GM13977 (cell line): ENCODE measurements at regions not wholly inside any gene's neighbourhood (a gene's known extent, or its start where the extent isn't known, plus 50 kb on each side); places are given as distances from the start of the nearest gene placed in this dataset.

ENCODE experiments used
- DNase-seq: peaks from one replicate; pipeline ENCODE4 v3.0.0; 2012; ENCODE audit warnings: low spot score
- in situ Hi-C: fragments of 300-500 bp; cut with MboI; formaldehyde crosslinking; loops from one replicate; pipeline ENCODE4 v1.12.0; 2022; ENCODE audit warnings: low sequenced_read_pairs, low pct_unique_long_range_greater_than_20kb, mixed read lengths, inconsistent platforms; ENCODE audit not compliant: unreplicated experiment
- TF ChIP-seq, protein P1 (sequence below): IDR thresholded peaks from 2 replicates; pipeline ENCODE4 v1.5.1; 2012; ENCODE audit warnings: mild to moderate bottlenecking, control low read depth; ENCODE audit not compliant: insufficient read depth; ENCODE audit errors: extremely low read depth, missing control alignments

DNA sequence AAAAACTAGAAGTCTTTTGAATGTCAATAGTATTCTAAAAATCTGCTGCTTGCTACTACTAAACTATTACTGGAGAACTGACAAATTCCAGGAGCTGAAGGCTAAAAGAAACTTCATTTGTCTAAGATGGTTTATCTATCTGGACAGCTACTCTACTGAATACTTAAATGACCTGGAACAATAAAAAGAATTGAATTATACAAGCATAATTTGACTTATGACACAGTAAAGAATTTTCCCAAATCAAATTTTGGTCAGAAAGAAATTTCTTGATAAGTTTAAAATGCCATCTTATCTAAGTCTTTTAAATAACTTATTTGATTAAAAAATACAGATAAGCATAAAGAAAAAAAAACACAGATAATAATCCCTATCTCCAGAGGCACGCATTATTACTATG lies 80.2 kb upstream of the ITGA4 start:
- TF ChIP-seq, protein P1, sequence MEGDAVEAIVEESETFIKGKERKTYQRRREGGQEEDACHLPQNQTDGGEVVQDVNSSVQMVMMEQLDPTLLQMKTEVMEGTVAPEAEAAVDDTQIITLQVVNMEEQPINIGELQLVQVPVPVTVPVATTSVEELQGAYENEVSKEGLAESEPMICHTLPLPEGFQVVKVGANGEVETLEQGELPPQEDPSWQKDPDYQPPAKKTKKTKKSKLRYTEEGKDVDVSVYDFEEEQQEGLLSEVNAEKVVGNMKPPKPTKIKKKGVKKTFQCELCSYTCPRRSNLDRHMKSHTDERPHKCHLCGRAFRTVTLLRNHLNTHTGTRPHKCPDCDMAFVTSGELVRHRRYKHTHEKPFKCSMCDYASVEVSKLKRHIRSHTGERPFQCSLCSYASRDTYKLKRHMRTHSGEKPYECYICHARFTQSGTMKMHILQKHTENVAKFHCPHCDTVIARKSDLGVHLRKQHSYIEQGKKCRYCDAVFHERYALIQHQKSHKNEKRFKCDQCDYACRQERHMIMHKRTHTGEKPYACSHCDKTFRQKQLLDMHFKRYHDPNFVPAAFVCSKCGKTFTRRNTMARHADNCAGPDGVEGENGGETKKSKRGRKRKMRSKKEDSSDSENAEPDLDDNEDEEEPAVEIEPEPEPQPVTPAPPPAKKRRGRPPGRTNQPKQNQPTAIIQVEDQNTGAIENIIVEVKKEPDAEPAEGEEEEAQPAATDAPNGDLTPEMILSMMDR, result no peak
- no peak for DNase-seq
- in situ Hi-C loops, result no loop called here

DNA sequence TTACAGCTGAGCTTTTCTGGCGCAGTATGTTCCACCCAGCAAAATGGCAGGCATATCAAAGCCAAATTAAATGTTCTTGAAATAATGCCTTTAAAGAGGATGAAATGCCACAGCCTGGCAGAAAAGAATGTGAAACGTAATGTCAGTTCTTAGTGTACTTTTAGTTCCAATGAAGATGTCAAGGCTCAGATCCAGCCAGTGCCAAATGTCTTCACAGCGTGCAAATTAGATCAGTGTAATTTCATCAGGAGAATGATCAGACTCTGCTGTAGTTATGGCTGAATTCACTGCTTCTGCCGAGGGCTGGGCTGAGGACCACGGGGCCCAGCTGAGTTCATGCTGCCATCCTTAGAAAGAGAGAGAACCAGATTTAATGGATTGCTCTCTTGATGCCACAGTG lies 78.7 kb upstream of the ITGA4 start:
- DNase-seq, result no peak
- in situ Hi-C loops, result no loop called here

DNA sequence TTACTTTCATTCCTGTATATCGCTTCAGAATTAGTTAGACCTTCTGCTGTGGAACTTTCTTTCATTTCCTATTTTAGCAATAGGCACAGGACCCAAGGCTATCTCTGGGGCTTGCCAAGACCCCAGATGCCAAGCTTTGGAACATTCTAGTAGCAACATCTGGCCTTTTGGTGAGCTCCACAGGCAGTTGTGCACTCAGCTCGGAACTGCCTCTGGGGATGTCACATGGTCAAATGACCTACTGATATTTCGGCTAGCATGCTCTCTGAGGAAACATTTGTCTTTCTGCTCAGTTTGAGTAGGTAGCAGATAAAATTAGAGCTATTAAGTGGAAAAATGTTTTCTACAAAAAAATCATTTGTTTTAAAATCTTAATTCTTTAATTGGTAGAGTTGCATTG lies 76.6 kb upstream of the ITGA4 start:
- no peak for DNase-seq
- in situ Hi-C loops, result no loop called here
- TF ChIP-seq, protein P1, result no peak

More for the DNA sequence above, 78.7 kb upstream of the ITGA4 start:
- TF ChIP-seq, protein P1, result no peak

DNA sequence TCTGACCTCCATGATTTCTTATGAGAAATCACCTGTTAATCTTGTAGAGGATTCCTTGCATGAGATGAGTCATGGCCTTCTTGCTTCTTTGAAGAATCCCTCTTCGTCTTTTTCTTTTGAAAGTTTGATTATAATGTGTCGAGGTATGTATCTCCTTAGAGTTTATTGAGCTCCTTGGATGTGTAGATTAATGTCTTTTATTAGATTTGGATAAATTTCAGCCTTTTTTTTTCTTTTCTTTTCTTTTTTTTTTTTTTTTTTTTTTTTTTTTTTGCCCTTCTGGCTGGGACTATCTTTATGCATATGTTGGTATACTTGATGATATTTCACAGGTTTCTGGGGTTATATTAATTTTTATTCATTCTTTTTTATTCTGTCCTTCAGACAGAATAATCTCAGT lies 72.3 kb upstream of the ITGA4 start:
- TF ChIP-seq, protein P1, result no peak
- in situ Hi-C loops, result no loop called here
- DNase-seq, result no peak

DNA sequence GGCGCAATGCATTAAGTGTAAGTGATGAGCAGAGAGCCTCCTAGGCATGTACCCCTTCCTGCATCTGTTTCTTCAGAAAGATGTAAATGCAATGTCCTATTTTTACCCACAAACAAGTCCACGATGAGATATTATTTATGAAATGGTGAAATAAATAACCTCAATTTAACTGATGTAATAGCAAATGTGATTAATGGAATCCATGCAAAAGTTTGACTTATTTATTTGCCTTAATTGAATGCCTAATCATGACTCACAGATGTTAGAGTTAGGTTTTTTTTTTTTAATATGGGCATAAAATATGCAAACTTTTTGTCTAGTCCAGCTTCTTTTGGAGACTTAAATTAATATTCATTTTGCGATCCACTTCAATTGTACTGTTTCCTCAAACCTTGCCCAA lies 67.7 kb upstream of the ITGA4 start:
- TF ChIP-seq, protein P1, result no peak
- in situ Hi-C loops, result no loop called here

DNA sequence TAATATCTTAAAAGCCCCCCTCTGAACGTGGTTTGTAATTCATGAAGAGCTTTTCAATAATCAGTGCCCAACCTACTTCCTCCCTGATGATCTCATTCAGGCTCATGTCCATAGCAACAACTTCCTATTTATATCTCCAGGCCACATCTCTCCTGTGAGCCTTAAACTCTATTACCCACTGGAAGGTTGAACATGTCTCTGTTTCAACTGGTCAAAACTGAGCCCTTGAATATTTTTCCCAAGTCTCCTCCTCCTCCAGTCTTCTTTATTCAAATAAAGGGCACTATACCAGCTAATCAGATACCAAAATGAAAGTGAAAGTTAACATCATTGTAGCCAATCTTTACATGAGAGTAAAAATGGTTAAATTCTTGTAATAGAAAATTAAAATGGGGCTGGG lies 63.7 kb upstream of the ITGA4 start:
- peak; percentile 32 for DNase-seq
- in situ Hi-C loops, result no loop called here
- TF ChIP-seq, protein P1, result no peak

More for the DNA sequence above, 67.7 kb upstream of the ITGA4 start:
- DNase-seq, result no peak
